Medulla oblongata (tissue), 1 donor: ENCODE measurements at regions not wholly inside any gene's neighbourhood (a gene's known extent, or its start where the extent isn't known, plus 50 kb on each side); places are given as distances from the start of the nearest gene placed in this dataset.

Experiments used
- DNase-seq: peaks from one replicate; pipeline ENCODE4 v3.0.0-alpha.2; 2015; ENCODE audit errors: extremely low spot score

DNA sequence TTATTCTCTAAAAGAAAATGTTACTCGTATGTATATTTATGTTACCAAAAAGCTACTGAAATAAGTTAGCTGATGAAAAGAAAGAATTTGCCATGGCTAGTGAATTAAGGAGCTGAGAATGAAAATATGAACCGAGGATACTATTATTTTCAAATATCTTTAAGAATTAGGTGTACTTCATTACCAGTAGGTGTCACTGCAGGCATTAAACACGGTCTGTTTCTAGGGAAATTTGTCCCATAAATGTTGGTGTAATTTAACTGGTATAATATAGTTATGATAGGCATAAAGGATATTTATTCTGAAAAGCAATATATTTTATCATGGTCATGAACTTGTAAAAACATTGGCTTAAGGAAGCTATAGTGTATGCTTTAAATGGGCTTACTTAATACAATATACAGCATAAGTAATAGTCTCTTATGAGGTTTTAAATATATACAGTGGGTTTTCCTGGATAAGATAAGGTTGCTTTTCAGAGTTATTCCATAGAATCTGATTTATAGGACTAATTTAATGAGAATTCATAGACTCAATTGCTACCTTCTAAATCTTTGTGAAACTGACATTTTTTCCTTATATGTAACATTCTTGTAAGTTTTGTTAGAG lies 72.4 kb upstream of the MPDZ start:
- DNase-seq, result peak; percentile 63

DNA sequence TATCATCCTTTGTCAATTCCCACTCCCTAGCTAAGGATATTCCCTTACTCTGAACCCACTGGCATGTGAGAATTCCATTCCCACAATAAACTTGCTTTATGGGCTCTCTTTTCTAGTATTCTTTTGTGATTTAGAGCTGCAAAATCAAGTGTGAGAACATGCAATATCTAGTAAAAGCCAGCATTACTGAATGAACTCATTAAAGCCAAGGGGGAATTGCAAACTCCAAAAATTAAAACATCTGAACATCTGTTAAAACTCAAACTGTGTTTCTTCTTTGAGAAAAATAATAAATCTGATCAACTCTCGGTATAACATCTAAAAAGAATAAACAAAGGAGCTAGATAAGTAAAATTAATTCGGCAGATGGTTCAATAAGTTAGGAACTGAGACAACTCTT lies 53.1 kb upstream of the MPDZ start:
- no peak for DNase-seq

DNA sequence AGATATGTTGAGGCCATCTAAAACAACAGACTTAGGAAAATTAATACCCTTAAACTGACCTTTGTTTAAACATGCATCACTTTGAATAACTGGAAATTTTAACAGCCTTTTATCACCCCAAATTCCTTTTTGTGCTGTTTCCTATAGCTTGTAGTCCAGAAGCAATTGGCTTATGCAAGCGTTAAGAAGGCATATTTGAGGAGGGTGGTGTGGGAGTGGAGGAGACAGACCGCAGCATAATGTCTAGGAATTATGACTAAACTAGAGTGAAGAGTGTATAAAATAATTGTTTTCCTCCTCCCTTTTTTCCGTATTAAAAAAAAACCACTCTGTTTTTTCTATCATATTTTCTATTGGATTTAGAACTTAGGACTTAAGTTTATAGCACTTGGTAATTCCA lies 51.8 kb upstream of the MPDZ start:
- DNase-seq, result no peak

DNA sequence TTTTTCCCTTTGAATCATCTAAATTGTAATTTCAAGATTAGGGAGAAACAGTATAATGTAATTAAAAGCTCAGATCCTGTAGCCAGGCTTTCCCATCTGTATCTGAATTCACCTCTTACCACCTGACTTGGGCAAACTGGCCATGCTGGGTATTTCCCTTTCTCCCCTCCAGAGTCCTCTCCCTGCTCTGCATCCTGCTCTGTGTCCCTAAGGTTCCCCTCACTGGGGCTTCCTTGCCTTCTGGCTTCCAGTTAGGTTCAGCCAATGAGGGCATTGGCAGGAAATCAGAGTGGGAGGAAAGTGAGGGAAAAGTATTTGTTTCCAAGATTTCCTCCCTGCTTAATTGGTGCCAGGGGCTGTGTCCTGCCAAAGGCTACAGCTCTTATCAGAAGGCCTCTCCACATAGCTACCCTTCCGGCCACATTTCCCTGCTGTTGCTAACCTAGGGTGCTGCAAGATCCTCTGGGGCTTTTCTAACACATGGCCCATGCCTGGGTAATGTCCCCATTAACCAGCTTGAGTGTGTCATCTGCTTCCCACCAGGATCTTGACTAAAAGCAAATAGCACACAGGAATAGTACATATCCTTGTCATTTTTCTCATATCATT lies 51.0 kb upstream of the MPDZ start:
- no peak for DNase-seq
